ENCODE measurements at regions not wholly inside any gene's neighbourhood (a gene's known extent, or its start where the extent isn't known, plus 50 kb on each side); places are given as distances from the start of the nearest gene placed in this dataset.

DNA sequence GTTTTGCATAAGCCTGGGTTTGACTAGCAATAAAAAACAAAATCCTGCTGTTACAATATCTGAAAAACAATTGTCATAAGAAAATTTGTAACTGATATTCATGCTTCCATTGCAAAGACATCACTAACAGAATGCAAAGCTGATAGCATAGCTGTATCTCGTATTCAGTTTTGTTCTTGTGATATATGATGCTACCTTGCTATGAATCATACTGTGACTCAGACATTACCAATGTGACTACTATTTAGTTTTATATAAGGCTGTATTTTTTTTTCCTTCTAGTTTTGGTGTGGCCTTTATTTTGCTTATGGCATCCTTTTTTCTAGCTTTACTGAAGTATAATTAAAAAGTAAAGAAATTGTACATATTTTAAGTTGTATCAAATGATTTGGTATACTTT, 1381.8 kb downstream of the MRPL39 start:
- DNase-seq (ENCODE audit: low read depth in 2 of 2): no peak

DNA sequence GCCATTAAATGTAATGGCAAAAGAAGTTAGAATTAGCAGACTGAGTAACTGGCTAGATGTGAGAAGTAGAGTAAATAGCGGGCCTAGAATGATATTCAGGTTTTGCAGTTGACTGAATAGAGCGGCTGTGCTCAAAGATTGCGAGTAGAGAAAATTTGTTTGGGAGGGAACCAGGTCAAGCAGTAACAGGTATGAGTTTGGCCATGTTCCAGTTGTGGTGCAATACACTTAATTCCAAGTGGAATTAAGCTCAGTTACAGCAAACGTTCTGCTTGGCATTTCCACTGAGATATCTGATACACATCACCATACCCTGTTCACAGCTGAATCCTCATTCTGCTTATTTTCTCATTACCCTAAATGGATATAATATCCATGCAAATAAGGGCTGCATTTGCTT, 1382.9 kb downstream of the MRPL39 start:
- no peak for DNase-seq (ENCODE audit: low read depth in 2 of 2)

DNA sequence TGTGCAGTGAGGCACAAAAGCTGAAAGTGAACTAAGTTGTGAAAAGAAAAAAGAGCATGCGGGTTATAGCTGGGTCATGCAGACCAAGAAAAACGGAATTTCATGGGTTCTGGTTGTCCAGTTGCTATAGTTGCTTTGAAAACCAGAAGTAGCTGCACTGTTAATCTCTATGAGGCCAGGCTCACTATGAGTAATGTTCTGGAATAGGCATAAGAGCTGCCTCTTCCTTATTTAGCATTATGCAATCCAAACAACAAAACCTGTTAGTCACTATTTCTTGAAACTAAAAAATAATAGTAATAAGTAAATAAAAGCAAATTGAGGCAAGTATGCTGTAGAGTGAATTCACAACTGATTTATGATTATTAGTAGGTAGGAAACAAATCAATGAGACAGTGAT, 1383.7 kb downstream of the MRPL39 start:
- no peak for DNase-seq (ENCODE audit: low read depth in 2 of 2)

DNA sequence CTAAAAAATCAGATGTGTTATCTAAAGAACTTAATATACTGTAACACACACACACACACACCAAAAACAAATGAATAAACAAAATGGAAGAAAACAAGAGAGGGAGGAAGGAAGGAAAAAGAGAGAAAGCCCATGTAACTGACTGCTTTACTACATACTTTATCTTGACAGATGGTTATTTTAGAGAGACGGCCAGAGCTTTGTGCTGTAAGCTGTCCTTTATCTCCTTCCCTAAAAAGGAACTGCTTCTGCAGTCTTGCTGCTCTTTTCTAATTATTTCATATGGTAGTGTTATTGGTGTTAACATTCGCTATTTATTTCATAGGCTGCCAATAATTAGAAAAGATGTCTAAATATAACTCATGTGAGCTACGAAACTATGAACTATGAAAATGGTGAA, 1384.6 kb downstream of the MRPL39 start:
- DNase-seq (ENCODE audit: low read depth in 2 of 2): no peak

DNA sequence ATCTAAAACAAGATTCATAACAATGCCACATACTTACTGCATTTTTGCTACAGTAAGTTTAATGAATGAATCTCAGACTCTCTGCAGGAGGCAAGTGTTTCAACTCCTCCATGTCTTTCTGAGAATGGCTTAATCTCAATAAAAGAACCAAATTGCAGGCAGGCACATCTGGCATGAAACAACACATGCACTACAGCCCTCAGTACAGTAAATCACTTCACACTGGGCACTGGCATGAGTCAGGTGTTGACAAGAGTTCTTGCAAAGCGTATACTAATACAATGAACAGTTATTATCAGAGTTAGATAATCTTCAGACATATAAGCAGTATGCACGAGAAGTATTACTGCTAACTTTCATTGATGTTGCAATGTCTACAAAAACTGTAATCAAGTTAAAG, 1386.8 kb downstream of the MRPL39 start:
- no peak for DNase-seq (ENCODE audit: low read depth in 2 of 2)

DNA sequence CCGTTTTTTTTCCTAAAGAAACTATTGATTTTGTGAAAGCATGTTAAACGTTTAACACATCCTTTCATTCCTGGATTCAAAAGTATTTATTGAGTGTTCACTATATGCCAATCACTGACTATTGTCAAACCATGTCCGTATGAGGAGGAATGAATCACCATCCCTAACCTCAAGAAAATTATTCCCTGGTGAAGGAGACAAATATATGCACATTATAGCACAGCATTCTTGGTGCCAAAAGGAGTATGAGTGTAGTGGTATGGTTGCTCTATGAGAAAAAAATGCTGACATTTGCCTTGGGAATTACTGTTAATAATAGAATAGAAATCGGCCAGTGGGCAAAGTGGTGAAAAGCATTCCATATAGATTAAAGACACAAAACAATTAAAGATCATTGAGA, 1390.1 kb downstream of the MRPL39 start:
- no peak for DNase-seq (ENCODE audit: low read depth in 2 of 2)

DNA sequence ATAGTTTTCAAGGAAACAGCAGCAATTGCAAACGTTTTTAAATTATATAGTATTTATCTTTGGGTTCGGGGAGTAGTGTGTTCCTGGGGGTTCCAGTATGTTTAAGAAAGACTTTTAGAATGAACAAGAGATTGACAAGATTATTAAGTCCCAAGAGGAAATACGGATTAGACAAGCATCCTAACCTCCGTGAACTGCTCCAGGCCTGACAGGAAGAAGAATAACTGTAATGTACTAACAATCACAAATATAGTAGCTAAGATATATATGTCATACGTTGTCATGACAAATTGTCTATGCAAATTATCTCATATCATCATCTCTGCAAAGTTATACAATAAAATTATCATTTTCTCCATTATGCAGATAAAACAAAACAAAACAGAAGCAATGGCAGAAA, 1397.2 kb downstream of the MRPL39 start:
- no peak for DNase-seq (ENCODE audit: low read depth in 2 of 2)

DNA sequence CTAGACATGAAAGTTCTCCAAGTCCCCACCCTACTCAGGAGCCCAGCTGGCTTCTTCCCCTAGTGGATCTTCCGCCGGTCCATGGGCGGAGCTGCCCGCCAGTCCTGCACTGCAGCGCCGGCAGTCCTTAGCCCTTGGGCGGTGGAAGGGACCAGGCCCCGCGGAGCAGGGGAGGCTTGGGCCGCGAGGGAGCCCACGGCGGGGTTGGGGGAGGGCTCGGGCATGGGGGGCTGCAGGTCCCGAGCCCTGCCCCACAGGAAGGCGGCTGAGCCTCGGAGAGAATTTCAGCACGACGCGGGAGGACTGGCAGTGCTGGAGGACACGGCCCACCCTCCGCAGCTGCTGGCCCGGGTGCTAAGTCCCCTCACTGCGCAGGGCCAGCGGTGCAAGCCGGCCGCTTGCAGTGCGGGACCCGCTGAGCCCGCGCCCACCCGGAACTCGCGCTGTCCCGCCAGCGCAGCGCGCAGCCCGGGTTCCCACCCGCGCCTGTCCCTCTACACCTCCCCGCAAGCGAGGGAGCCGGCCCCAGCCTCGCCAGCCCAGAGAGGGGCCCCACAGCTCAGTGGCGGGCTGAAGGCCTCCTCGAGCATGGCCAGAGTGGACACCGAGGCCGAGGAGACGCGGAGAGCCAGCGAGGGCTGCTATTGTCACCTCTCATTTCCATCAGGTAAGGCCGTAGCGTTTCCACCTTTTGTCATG, 1398.6 kb downstream of the MRPL39 start:
- no peak for DNase-seq (ENCODE audit: low read depth in 2 of 2)

DNA sequence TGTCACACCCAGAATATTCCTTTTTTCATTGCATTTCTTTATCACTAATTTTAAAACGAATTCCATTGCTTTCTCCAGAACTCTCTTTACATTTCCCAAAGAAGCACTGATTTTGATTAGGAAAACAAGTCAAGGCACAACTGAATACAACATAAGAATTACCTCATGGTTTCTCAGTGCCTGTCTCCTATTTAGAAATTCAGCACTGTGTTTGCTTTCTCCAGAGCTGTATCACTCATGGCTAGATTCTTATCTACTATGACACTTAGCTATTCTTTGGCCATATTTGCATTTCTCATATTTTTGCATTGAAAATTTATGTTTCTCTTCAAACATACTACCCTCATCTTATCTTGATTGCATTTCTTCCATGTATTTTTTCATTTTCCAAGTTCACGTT, 1402.0 kb downstream of the MRPL39 start:
- no peak for DNase-seq (ENCODE audit: low read depth in 2 of 2)

DNA sequence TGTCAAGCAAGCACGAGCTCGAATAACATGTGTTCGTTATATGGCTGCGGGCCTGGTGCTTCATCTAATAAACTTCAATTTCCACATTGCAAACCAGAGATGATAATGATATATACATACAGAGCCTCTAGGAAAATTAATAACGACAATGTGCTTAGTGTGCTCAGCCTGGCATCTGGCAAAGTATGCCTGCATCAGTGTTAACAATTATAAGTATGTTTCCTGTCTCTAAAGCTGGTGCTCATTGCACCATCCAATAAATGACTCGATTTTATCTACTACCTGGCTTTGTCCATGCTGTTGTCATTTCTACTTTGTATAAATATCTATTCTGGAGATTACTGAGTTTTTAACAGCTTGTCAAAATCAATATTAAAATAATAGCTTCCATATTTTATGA, 1402.6 kb downstream of the MRPL39 start:
- DNase-seq (ENCODE audit: low read depth in 2 of 2): no peak

DNA sequence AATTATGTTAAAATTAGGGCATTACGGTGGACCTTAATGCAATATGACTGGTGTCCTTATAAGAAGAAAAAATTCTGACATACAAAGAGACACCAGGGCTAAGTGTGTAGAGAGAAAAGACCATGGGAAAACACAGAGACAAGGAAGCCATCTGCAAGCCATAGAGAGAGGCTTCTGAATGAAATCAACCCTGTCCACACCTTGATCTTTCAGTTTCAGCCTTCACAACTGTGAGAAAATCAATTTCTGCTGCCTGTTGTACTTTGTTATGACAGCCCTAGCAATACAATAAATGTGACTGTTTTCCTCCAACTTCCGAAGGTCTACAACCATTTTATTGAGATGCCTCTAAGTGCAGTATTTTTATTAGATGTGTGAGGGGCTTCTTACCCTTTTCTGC, 1407.2 kb downstream of the MRPL39 start:
- DNase-seq (ENCODE audit: low read depth in 2 of 2): no peak

DNA sequence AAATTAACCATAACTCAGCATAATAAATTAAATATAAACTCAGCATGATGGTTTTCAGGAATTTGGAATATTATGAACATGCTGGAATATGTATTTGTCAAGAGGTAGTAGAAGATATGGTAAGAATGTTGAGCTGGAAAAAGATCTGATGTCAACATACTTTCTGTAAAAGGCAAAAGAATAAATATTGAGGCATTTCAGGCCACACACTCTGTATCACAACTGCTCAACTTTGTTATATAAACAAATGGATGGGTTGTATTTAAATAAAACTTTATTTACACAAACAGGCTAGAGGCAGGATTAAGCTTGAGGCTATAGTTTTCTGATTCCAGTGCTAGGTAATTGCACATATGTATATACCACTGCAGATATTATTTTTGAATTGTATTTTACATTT, 1409.4 kb downstream of the MRPL39 start:
- no peak for DNase-seq (ENCODE audit: low read depth in 2 of 2)

DNA sequence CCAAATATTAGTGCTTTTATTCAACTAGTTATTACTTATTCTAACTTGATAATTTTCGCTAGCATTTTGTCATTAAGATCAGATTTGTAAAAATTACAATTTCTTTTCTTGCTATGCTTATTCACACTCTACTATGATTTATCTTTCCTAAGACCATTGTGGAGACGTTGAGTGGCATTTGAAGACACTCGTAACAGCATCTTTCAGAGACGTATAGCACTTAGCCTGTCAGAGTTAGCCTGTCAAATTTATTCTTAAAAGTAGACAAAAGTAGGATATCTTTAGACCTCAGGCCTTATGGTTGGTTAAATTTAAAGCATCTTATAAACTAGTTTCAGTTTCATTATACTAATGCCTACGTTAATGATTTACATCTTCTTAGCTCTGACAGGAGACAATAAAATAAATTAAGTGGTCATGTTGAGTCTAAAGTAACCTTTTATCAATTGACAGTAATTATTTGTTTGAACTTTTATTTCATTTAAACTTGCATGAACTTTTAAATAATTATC, 1410.1 kb downstream of the MRPL39 start:
- DNase-seq (ENCODE audit: low read depth in 2 of 2): no peak

DNA sequence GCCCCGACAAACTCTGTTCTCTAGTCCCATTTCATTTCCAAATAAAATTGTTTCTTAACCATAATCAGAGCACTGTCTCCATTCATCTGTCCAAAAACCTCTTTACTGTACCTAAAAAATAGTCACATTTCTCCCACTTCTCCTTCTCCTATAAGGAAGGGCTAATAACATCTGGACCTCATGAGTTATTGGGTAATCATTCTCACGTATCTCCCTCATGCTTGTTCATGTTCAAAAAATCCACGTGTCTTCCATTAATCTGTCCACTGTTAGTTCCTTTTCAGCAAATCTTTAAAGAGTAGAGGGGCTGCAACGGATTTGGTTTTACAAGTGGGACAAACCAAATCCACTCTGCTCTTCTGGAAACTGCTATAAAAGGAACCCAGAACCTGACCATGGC, 1418.8 kb downstream of the MRPL39 start:
- DNase-seq (ENCODE audit: low read depth in 2 of 2): no peak

DNA sequence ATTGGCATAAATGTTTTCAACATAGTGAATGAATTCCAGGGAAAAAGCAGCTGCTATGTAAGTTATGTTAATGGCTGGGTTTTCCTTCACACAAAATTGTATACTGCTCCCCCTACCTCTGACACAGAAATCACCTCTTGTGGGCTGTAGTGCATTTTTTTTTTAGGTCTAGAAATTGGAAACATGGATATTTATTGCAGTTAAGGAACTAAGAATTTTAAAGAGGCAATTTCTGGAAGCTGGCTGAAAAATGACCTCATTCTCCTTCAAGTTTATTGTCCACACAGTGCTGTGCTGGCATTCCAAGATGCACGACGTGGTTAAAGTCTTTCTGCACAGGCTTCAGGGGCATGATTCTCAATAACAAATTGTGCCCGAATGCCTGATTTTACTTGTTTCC, 1424.2 kb downstream of the MRPL39 start:
- DNase-seq (ENCODE audit: low read depth in 2 of 2): no peak

DNA sequence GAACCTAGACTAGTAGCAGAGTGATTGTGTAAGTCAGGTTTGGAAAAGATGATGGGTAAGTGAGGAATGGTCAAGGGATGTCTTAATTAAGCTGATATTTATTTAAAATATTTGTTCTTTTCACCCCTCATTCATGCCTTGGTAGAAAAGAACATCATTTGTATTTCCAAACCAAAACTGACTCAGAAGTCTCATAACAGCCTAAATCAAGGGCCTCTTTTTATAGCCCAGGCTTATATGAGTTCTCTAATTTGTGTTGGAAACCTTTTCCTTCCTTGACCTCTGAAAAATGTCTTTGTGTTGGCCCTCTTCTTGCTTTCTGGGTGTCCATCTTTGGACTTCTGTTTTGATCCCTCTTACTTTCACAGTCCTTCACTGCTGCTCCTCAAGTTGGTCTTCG, 1428.2 kb downstream of the MRPL39 start:
- DNase-seq (ENCODE audit: low read depth in 2 of 2): no peak

DNA sequence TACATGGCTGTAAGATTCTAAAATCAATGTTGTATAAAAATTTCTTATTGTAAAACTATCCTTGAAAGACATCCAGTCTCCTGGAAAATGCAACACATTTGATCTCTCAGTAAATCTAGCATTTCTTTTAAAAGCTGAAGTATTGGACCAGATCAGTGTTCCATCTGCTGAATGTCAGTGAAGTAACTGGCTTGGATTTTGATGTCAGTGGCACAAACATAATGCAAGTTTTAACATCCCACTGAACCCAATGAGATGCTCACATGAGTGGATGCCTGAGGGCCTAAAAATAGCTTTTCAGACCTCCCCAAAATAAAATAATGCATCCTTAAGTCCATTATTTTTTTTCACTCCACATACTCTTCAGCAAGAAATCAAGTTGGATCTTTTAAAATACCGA, 1432.2 kb downstream of the MRPL39 start:
- no peak for DNase-seq (ENCODE audit: low read depth in 2 of 2)

DNA sequence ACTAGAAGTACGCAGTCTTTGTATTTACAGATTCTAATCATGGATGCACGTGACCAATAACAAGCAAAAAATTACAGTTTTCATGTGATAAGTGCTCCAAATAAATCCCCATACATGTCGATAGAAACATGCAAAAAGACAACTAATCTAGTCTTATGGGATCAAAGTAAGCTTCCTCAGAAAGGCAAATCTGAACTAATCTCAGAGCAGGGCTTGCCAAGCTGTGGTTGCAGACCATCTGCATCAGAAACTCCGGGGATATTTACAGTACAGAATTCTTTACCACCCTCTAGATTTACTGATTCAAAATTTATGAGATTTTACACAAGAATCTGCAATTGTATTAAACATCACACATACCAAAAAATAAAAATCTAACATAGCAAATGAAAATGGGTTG, 1435.5 kb downstream of the MRPL39 start:
- DNase-seq (ENCODE audit: low read depth in 2 of 2): no peak

DNA sequence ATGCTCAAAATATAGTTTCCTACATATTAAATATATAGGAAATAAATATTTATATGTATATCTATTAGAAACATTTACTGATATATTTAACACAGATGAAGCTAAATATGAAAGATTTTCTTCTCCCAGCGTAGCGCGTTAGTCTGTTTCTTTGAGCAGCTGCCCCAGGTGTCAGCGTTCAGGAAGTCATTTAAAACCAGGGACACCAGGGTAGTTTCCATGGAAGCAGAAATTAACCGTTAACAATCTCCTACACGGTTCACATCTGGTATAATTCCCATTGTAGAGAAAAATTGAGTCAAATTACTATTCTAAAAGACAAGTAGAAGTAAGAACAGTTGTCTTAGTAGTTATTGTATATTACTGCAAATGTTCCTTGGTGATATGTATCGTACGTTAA, 1443.7 kb downstream of the MRPL39 start:
- no peak for DNase-seq (ENCODE audit: low read depth in 2 of 2)

DNA sequence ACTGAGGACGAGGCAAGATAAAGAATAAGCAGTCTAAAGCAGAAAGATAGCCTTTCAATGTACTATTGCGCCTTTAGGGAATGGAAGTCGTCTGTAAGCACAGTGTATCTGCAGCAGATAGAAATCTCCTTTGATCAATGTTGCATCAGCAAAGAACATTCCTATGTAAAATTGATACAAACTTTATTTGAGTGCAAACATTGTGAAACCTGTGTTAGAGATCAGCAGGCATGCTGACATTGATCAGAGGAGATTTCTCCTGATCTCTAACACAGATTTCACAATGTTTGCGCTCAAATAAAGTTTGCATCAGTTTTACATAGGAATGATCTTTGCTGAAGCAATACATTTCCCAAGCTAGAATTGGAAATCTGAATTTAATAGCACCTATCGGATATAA, 1446.8 kb downstream of the MRPL39 start:
- no peak for DNase-seq (ENCODE audit: low read depth in 2 of 2)

DNA sequence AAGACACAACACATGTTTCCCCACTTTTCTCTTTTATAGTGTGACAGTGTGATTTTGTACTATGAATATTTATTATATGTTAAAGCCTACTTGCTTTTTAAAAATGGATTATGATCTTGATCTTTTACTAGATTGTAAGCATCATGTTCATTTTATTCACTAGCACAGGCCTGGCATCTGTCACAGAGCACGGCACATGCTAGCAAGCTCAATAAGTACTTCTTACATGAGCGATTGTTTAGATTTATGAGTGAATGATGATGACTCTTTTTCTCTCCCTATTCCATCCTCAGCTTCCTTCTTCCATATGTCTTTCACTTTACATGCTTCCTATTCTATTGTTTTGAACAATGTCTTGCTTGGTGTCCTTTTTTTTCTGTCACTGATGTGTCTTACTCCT, 1454.1 kb downstream of the MRPL39 start:
- DNase-seq (ENCODE audit: low read depth in 2 of 2): no peak

DNA sequence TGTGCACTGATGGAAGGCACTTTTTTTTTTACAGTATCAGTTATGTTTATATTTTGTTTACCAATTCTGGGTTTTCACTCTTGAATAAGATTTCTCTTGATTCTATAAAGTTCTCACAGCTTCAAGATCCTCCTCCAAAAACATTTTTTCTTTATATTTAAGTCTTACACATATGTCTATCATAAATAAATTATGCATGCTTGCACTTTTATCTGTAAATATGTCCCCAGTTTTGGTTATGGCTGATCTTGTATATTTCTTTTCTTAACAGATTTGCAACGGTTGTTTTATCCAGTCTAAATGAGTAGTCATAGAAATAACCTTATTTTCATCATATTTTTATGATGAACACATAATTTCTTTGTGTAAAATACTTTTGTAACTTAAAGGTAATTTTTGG, 1456.5 kb downstream of the MRPL39 start:
- DNase-seq (ENCODE audit: low read depth in 2 of 2): no peak

DNA sequence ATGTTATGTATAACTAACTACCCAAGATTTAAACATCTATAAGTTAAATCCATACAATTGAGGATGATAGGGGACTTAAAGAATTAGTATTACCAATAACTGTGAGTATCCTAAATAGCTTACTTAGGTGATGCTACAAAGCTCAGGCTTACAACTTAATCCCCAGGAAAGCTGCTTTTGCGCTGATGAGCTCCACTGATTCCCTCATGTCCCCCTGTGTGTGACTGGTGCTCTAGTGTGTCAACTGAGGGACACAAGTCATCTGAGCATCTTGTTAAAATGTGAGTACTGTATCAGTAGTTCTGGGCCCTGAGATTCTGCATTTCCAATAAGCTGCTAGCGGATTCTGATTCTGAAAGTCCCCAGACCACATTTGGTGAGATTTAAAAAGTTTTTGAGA, 1458.8 kb downstream of the MRPL39 start:
- no peak for DNase-seq (ENCODE audit: low read depth in 2 of 2)

DNA sequence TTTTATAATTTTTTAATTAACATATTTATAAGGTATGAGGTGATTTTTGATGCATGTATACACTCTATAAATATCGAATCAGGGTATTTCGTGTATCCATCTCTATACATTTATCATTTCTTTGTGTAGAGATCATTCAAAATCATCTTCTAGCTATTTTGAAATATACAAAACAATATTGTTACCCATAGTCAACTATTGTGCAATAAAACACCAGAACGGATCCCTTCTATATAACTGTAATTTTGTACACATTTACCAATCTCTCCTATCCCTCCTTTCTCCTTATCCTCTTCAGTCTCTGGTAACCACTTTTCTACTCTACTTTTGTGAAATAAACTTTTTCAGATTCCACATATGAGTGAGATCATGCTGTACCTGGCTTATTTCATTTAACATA, 1459.6 kb downstream of the MRPL39 start:
- no peak for DNase-seq (ENCODE audit: low read depth in 2 of 2)
